DMS79 (cell line): ENCODE measurements at regions not wholly inside any gene's neighbourhood (a gene's known extent, or its start where the extent isn't known, plus 50 kb on each side); places are given as distances from the start of the nearest gene placed in this dataset.
"Not testable (repeated sequence)": the region's sequence is repeated elsewhere in the genome, so short reads cannot be mapped to it uniquely, and the experiment has no call there.

Source experiments
- DNase-seq: peaks from one replicate; lab custom pipeline; 2025; lab: John Stamatoyannopoulos, UW

- no peak for DNase-seq
Measured at GRCh38 chr1:191002768-191003167, 525.1 kb upstream of the BRINP3 start.

- DNase-seq, result no peak
Measured at GRCh38 chr1:191016765-191017164, 539.1 kb upstream of the BRINP3 start.

GRCh38 chr1:191022856-191023255 lies 545.2 kb upstream of the BRINP3 start:
- no peak for DNase-seq

- DNase-seq, result no peak
Measured at GRCh38 chr1:191025896-191026642, 548.4 kb upstream of the BRINP3 start.

- DNase-seq, result no peak
Measured at GRCh38 chr1:191026828-191027227, 549.2 kb upstream of the BRINP3 start.

- DNase-seq, result no peak
Measured at GRCh38 chr1:191034132-191034531, 556.5 kb upstream of the BRINP3 start.

- no peak for DNase-seq
Measured at GRCh38 chr1:191043066-191043465, 565.4 kb upstream of the BRINP3 start.

- no peak for DNase-seq
Measured at GRCh38 chr1:191049781-191050180, 572.1 kb upstream of the BRINP3 start.

- DNase-seq, result no peak
Measured at GRCh38 chr1:191052888-191053287, 575.2 kb upstream of the BRINP3 start.

- DNase-seq, result no peak
Measured at GRCh38 chr1:191065346-191065745, 587.7 kb upstream of the BRINP3 start.

GRCh38 chr1:191065771-191066170 lies 588.1 kb upstream of the BRINP3 start:
- no peak for DNase-seq

GRCh38 chr1:191074881-191075280 lies 597.2 kb upstream of the BRINP3 start:
- no peak for DNase-seq

GRCh38 chr1:191083090-191083489 lies 605.4 kb upstream of the BRINP3 start:
- DNase-seq, result not testable (repeated sequence)

- DNase-seq, result no peak
Measured at GRCh38 chr1:191085121-191085520, 607.5 kb upstream of the BRINP3 start.

GRCh38 chr1:191086910-191087309 lies 609.2 kb upstream of the BRINP3 start:
- DNase-seq, result no peak

- DNase-seq, result no peak
Measured at GRCh38 chr1:191096405-191096804, 618.7 kb upstream of the BRINP3 start.

GRCh38 chr1:191099696-191100095 lies 622.0 kb upstream of the BRINP3 start:
- no peak for DNase-seq

- no peak for DNase-seq
Measured at GRCh38 chr1:191101960-191102359, 624.3 kb upstream of the BRINP3 start.

- DNase-seq, result no peak
Measured at GRCh38 chr1:191125950-191126349, 648.3 kb upstream of the BRINP3 start.

- DNase-seq, result no peak
Measured at GRCh38 chr1:191134796-191135195, 657.1 kb upstream of the BRINP3 start.

- no peak for DNase-seq
Measured at GRCh38 chr1:191140038-191140437, 662.4 kb upstream of the BRINP3 start.

- DNase-seq, result no peak
Measured at GRCh38 chr1:191142748-191143147, 665.1 kb upstream of the BRINP3 start.

- DNase-seq, result no peak
Measured at GRCh38 chr1:191145834-191146233, 668.2 kb upstream of the BRINP3 start.

- no peak for DNase-seq
Measured at GRCh38 chr1:191151321-191151807, 673.7 kb upstream of the BRINP3 start.
